HG02588 (cell line): ENCODE measurements at regions not wholly inside any gene's neighbourhood (a gene's known extent, or its start where the extent isn't known, plus 50 kb on each side); places are given as distances from the start of the nearest gene placed in this dataset.

Source experiments
- ATAC-seq: cut with Tn5 transposase; IDR thresholded peaks from one replicate; pipeline ENCODE4 v1.9.1; 2021; ENCODE audit warnings: mild to moderate bottlenecking, moderate library complexity; ENCODE audit not compliant: unreplicated experiment

- no peak for ATAC-seq
Observed at GRCh38 chr12:114902665-114903064, 218.7 kb upstream of the TBX3 start.

- ATAC-seq: no peak
Observed at GRCh38 chr12:114901316-114901715, 217.3 kb upstream of the TBX3 start.

- ATAC-seq: no peak
Observed at GRCh38 chr12:114898159-114898558, 214.2 kb upstream of the TBX3 start.

GRCh38 chr12:114895827-114896226 lies 211.9 kb upstream of the TBX3 start:
- ATAC-seq: no peak

- no peak for ATAC-seq
Observed at GRCh38 chr12:114895081-114895480, 211.1 kb upstream of the TBX3 start.

- ATAC-seq: no peak
Observed at GRCh38 chr12:114894076-114894475, 210.1 kb upstream of the TBX3 start.

- ATAC-seq: no peak
Observed at GRCh38 chr12:114888928-114889584, 205.1 kb upstream of the TBX3 start.

- no peak for ATAC-seq
Observed at GRCh38 chr12:114888448-114888847, 204.5 kb upstream of the TBX3 start.

GRCh38 chr12:114885501-114885900 lies 201.5 kb upstream of the TBX3 start:
- no peak for ATAC-seq

- ATAC-seq: no peak
Observed at GRCh38 chr12:114884575-114884974, 200.6 kb upstream of the TBX3 start.

- ATAC-seq: no peak
Observed at GRCh38 chr12:114882083-114882482, 198.1 kb upstream of the TBX3 start.

GRCh38 chr12:114879354-114879753 lies 195.4 kb upstream of the TBX3 start:
- ATAC-seq: no peak

- no peak for ATAC-seq
Observed at GRCh38 chr12:114878781-114879180, 194.8 kb upstream of the TBX3 start.

GRCh38 chr12:114876968-114877680 lies 193.1 kb upstream of the TBX3 start:
- ATAC-seq: no peak

- no peak for ATAC-seq
Observed at GRCh38 chr12:114875313-114875712, 191.3 kb upstream of the TBX3 start.

GRCh38 chr12:114873656-114874055 lies 189.7 kb upstream of the TBX3 start:
- no peak for ATAC-seq

GRCh38 chr12:114868995-114869834 lies 185.2 kb upstream of the TBX3 start:
- no peak for ATAC-seq

- ATAC-seq: no peak
Observed at GRCh38 chr12:114866331-114866730, 182.4 kb upstream of the TBX3 start.

GRCh38 chr12:114864837-114865551 lies 181.0 kb upstream of the TBX3 start:
- no peak for ATAC-seq

GRCh38 chr12:114863911-114864310 lies 179.9 kb upstream of the TBX3 start:
- ATAC-seq: no peak

GRCh38 chr12:114860969-114861368 lies 177.0 kb upstream of the TBX3 start:
- ATAC-seq: no peak
